Hematopoietic multipotent progenitor cell treated with erythropoietin and hydrocortisone succinate and interleukin-3 and kit ligand, for 8 days (in vitro differentiated cells): ENCODE measurements at regions not wholly inside any gene's neighbourhood (a gene's known extent, or its start where the extent isn't known, plus 50 kb on each side); places are given as distances from the start of the nearest gene placed in this dataset.

Source experiments
- DNase-seq: peaks from one replicate; pipeline ENCODE4 v3.0.0-alpha.2; 2015

DNA sequence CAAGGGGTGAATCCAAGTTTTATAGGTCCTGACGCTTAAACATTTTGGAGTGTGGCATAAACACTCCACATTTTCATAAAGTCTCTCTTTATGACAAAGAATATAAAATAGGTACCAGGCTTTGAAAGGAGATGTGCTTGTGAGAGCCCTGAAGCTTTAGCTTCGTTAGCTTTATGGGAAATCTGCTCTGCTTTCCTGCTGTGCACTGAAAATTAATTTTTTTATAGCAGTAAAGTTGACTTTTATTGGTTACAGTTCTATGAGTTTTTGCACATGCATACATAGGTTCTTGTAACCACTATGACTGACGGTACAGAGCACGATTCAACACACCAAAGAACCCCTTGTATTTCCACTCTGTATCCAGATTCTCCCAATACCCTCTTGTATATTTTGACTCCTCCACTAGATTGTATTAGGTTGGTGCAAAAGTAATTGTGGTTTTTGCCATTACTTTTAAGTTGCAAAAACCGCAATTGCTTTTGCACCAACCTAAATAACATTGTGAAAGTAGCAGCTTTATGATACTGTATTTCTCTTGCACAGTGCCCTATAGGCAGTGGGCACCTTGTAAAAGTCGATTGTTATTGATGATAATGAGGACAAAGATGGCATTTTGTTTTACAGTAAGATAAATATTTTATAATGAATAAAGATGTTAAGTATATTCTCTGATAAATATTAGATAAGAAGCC, 145.2 kb upstream of the AKIRIN2 start:
- DNase-seq: no peak

DNA sequence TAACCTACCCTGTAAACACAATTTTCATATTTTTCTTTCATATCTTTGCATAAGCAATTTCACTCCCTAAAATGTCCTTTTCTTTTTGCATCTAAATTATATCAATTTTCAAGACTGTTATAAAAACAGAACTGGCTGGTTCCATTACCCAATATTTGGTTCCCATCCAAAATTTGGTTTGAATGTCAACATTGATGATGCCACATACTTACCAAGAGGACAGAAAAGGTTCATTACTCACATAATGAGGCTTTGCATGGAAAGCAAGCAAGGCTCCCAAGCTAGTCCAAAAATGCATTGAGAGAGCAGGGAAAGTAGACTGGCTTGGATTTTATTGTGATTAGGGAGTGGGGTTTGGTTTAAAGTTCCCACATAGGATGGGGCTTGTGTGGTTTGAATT, 144.4 kb upstream of the AKIRIN2 start:
- DNase-seq: no peak

GRCh38 chr6:87840324-87840723, 138.3 kb upstream of the AKIRIN2 start:
- no peak for DNase-seq

DNA sequence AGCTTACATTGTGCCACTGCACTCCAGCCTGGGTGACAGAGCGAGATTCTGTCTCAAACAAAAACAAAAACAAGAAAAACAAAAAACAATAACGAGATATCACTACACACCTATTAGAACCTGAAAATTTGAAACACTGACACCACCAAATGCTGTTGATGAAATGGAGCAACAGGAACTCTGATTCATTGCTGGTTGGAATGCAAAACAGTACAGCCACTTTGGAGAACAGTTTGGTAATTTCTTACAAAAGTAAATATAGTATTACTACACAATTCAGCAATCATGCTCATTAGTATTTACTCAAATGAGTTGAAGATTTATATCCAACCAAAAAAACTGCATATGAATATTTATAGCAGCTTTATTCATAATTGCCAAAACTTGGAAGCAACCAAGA, 135.8 kb upstream of the AKIRIN2 start:
- no peak for DNase-seq

DNA sequence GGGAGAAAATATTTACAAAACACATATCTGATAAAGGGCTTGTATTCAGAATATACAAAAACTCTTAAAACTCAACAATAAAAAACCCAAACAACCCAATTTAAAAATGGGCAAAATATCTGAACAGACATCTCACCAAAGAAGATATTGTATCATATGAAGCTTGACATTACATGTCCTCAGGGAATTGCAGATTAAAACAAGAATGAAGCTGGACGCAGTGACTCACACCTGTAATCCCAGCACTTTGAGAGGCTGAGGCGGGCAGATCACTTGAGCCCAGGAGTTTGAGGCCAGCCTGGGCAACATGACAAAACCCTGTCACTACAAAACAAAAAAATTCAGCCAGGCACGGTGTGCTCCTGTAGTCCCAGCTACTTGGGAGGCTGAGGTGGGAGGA, 135.4 kb upstream of the AKIRIN2 start:
- no peak for DNase-seq

- peak; percentile 43 for DNase-seq
Observed at GRCh38 chr6:87832025-87832825, 130.2 kb upstream of the AKIRIN2 start.

DNA sequence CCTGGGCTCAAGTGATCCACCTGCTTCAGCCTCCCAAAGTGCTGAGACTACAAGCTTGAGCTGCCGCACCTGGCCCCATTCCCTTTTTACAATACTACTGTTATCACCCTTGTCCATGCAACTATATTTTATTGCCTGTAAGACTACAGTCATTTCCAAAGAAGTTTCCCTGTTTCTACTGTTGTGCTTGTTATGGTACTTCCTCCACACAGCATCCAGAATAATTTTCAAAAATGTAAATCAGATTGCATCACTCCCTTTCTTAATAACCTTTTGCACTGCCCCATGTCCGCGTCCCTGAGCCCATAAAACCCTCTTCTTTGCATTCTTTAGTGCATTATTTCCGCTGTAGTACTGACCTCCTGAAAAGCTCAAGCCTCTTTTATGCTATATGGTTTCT, 128.9 kb upstream of the AKIRIN2 start:
- DNase-seq: no peak

DNA sequence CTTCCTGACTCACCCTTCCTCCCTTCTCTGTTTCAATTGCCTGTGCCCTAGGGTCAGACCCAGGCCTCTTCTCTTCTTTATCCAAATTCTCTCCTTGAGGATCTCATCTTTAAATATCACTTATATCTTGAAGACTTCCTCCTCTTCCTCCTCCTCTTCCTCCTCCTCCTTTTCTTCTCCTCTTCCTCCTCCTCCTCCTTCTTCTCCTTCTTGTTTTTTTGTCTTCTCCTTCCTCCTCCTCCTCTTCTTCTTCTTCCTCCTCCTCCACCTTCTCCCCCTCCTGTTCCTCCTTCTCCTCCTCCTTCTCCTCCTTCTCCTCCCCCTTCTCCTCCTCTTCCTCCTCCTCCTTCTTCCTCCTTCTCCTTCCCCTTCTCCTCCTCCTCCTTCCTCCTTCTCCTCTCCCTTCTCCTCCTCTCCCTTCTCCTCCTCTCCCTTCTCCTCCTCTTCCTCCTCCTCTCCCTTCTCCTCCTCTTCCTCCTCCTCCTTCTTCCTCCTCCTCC, 127.6 kb upstream of the AKIRIN2 start:
- no peak for DNase-seq

GRCh38 chr6:87828044-87828443, 126.0 kb upstream of the AKIRIN2 start:
- DNase-seq: no peak

DNA sequence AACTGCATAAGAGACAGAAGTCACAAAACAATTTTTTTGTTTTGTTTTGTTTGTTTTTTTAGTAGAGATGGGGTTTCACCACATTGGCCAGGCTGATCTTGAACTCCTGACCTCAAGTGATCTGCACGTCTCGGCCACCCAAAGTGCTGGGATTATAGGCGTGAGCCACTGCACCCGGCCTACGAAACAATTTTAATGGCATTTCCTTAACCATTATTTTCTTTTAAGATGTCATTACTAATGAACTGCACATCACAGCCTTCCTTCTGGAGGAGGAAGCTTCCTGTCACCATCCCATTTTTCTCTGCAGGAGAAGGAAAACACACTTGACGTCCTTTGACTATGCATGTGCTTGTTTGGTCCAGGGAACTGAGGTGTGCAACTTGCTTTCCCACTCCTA, 125.3 kb upstream of the AKIRIN2 start:
- no peak for DNase-seq

GRCh38 chr6:87826424-87826823, 124.4 kb upstream of the AKIRIN2 start:
- DNase-seq: no peak

DNA sequence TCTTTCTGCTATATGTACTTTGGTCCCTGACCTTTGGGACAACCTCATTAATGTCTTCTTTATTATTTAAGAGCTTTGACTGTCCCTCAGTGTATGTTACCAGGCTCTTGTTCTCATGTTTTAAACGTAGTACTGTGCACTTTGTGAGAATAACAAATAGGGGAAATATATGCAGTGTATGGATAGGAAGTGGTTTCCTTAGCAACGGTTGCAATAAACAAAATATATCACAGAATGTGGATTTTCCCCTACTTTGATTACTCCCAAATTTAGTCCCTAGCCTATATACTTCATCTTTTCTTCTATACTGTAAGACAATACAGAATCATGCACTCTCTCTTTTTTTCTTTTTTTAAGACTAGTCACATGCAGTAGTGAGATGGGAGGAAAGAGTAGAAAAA, 123.8 kb upstream of the AKIRIN2 start:
- no peak for DNase-seq

DNA sequence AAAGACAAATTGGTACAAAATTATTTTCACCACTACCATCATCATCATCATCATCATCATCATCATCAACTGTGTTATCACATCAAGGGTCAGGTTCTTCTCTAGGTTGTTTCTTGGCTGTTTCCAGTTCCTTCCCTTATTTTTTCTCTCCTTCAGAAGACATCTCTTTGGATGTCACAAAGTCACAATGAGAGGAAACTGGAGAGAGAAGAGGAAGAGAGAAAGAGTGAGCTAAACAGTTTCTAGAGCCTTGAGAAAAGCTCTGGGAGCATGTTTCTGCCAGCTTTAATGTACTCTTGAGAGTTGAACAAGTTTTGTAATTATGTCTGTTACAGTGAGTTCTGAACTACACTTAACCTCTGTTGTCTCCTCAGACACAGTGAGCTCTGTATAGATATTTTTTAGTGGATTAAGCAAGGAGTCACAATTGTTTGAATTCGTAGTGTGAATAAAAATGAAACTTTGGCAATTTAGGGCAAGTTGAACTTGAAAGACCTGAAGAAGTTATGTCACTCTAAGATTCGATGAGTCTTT, 123.0 kb upstream of the AKIRIN2 start:
- no peak for DNase-seq

GRCh38 chr6:87822011-87822410, 120.0 kb upstream of the AKIRIN2 start:
- no peak for DNase-seq

DNA sequence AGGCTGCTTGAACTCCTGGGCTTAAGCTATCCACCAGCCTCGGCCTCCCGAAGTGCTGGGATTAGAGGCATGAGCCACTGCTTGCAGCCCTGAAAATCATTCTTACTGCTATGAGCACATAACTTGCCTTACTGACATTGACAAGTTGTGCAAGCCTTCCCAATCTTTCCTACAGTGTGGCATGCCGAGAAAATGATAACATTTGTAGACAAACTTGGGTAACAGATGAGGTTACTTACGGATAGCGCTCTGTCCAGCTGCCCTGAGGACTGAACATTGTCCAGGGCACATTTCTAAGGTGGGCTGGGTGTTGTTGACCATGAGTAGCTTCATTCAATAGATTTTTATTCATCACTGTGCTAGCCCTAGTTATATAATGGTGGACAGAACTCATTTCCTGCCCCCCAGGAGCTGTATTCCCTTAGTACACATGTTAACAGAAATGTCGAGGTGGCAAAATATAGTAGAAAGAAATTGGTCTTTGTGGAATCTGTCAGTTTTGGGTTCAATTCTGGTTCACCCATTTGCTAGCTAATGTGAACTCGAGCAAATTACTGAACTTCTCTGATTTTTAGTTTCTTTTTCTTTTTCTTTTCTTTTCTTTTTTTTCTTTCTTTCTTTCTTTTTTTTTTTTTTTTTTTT, 118.4 kb upstream of the AKIRIN2 start:
- no peak for DNase-seq

GRCh38 chr6:87817183-87817582, 115.2 kb upstream of the AKIRIN2 start:
- no peak for DNase-seq

GRCh38 chr6:87815449-87815848, 113.4 kb upstream of the AKIRIN2 start:
- no peak for DNase-seq

DNA sequence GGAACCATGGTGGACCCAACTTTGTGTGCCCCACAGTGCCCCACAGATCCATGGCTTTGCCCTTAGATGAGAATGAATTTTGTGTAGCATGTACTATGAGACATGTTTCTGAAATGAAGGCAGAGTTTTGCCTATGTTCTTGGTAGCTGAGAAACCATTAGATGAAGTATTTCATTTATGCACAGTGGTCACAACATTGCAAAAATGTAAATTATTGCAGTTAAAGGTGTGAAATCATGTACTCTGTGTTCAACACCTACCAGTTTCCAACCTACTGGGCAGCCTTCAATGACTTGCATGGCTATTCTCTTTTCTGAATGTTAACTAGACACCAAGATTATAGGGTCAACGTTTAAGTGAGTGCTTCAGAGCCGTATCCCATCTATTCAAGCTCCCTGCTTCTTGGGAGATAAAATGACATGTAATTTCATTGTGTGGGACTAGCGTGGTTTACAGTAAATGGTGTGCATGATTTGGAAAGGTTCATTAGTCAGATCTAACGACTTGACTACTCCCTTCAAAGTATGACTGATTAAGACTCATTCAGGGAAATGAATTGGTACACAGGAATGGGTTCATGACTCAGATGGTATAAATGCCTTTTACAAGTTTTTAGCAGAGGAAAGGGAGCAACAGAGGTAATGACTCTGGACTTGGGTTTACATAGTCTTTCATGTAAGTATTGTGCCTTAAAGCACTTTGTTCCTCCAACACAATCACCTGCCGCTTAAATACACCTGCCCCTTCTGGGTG, 106.1 kb upstream of the AKIRIN2 start:
- DNase-seq: no peak

DNA sequence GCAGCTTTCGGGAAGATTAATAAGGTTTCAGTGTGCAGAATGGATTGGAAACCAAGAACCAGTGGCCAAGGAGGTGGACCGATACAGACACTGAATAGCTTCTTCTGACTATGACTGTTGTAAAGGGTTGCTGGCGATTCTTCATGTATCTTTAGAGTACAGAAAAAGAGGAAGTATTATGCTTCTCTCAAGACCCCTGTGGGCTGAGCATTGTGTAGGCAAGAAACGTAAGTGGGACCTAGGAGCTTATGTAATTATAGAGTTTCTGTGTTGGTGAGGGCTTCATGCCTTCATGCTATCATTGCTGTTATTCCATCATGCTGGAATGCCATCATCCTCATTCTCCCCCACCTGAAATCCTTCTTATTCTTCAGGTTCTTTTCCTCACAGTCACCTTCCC, 105.4 kb upstream of the AKIRIN2 start:
- DNase-seq: no peak

DNA sequence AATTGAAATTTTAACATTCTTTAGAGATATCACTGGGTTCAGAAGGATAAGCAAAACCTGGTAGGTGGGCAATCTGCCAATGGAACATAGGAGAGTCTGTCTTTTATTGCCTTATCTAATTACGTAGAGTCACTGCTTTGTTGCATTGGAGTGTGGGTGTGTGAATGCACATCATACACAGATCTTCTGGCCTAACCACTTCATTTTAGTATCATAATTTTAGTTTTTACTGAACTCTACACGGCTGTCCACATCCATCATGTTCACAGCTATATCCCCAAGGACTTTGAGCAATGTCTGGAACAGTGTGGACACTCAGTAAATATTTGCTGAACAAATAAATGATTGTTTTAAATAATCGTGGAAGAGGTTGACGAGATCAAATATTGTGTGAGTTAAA, 104.6 kb upstream of the AKIRIN2 start:
- DNase-seq: peak; percentile 40

- DNase-seq: no peak
Observed at GRCh38 chr6:87806099-87806498, 104.1 kb upstream of the AKIRIN2 start.

DNA sequence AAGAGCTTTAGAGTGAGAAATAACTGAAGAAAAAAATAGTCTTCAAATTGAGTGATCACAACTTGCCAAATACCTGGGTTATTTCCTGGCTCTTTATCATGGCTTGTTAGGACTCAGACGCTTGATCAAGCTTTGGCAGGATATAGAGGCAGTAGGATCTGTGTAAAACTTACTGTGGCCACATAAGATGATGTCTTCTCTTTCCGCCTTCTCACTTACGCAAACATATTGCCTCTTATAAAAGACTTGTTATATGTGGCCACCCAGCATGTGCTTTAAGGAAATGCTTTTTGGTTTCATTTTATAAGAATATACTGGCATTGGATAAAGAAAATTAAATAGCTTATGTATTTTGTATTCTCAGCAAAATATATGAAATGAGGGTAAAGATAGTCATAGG, 101.8 kb upstream of the AKIRIN2 start:
- DNase-seq: no peak

- no peak for DNase-seq
Observed at GRCh38 chr6:87799651-87800050, 97.6 kb upstream of the AKIRIN2 start.
